Osteoblast (primary cell): ENCODE measurements at regions not wholly inside any gene's neighbourhood (a gene's known extent, or its start where the extent isn't known, plus 50 kb on each side); places are given as distances from the start of the nearest gene placed in this dataset.

ENCODE experiments used
- DNase-seq: peaks from one replicate; pipeline ENCODE4 v3.0.0; 2011; ENCODE audit warnings: low spot score, mixed read lengths; ENCODE audit not compliant: insufficient read length; ENCODE audit errors: missing footprints
- H2AFZ ChIP-seq: 2 replicates; pipeline ENCODE4 v1.6.0; 2011; ENCODE audit warnings: mild to moderate bottlenecking, low read length
- H3K27ac ChIP-seq: 2 replicates; pipeline ENCODE4 v1.5.1; 2011; ENCODE audit warnings: mild to moderate bottlenecking, low read depth, low read length, moderate library complexity
- H3K27me3 ChIP-seq: 2 replicates; pipeline ENCODE4 v1.6.0; 2012; ENCODE audit warnings: mild to moderate bottlenecking, control low read depth, inconsistent platforms, low read length, moderate library complexity; ENCODE audit not compliant: insufficient read depth
- H3K36me3 ChIP-seq: 2 replicates; pipeline ENCODE4 v1.5.1; 2011; ENCODE audit warnings: mild to moderate bottlenecking, low read length, control low read depth, moderate library complexity; ENCODE audit not compliant: insufficient read depth
- H3K4me1 ChIP-seq: 2 replicates; pipeline ENCODE4 v1.5.1; 2011; ENCODE audit warnings: mild to moderate bottlenecking, low read length, control low read depth, moderate library complexity; ENCODE audit not compliant: insufficient read depth
- H3K4me2 ChIP-seq: 2 replicates; pipeline ENCODE4 v1.6.0; 2011; ENCODE audit warnings: mild to moderate bottlenecking, low read length; ENCODE audit not compliant: insufficient read depth
- H3K4me3 ChIP-seq: fragments of 200-600 bp; sonication (generic); 3 replicates; pipeline ENCODE4 v1.5.1; 2012; ENCODE audit warnings: mild to moderate bottlenecking, low read length, inconsistent platforms; ENCODE audit not compliant: insufficient read depth
- H3K79me2 ChIP-seq: 2 replicates; pipeline ENCODE4 v1.6.0; 2012; ENCODE audit warnings: mild to moderate bottlenecking, low read length, control low read depth, inconsistent platforms; ENCODE audit not compliant: insufficient read depth
- H3K9me3 ChIP-seq: 2 replicates; pipeline ENCODE4 v1.5.1; 2011; ENCODE audit warnings: low read depth, low read length, control low read depth
- H4K20me1 ChIP-seq: 2 replicates; pipeline ENCODE4 v1.6.0; 2012; ENCODE audit warnings: mild to moderate bottlenecking, low read length, control low read depth; ENCODE audit not compliant: insufficient read depth
- CTCF ChIP-seq: IDR thresholded peaks from 2 replicates; pipeline ENCODE4 v1.5.1; 2011; ENCODE audit warnings: mild to moderate bottlenecking, low read depth, low read length, moderate library complexity; ENCODE audit errors: extremely low read depth

GRCh38 chr17:11074451-11074850 is 166.6 kb upstream of the SHISA6 start:
- H3K4me2 ChIP-seq = no peak overlapping the region
- no peaks in the 10 kb centered on the region for H3K79me2 ChIP-seq
- no peak for TF ChIP-seq CTCF
- H3K27ac ChIP-seq = no peak overlapping the region
- H4K20me1 ChIP-seq = no peaks in the 10 kb centered on the region
- no peaks in the 10 kb centered on the region for H3K9me3 ChIP-seq
- no peak overlapping the region for H3K4me3 ChIP-seq
- no peak overlapping the region for H2AFZ ChIP-seq
- no peaks in the 10 kb centered on the region for H3K36me3 ChIP-seq
- no peaks in the 10 kb centered on the region for H3K27me3 ChIP-seq
- no peak for DNase-seq
- H3K4me1 ChIP-seq = no peaks in the 10 kb centered on the region

GRCh38 chr17:11056926-11057325 is 184.1 kb upstream of the SHISA6 start:
- H3K27me3 ChIP-seq = no peaks in the 10 kb centered on the region
- H3K79me2 ChIP-seq = no peaks in the 10 kb centered on the region
- H3K27ac ChIP-seq = no peak overlapping the region
- no peaks in the 10 kb centered on the region for H3K4me1 ChIP-seq
- no peak overlapping the region for H2AFZ ChIP-seq
- H4K20me1 ChIP-seq = no peaks in the 10 kb centered on the region
- H3K4me2 ChIP-seq = no peak overlapping the region
- no peak overlapping the region for H3K4me3 ChIP-seq
- H3K36me3 ChIP-seq = no peaks in the 10 kb centered on the region
- H3K9me3 ChIP-seq = no peaks in the 10 kb centered on the region
- TF ChIP-seq CTCF = no peak
- no peak for DNase-seq

- no peak overlapping the region for H2AFZ ChIP-seq
- no peaks in the 10 kb centered on the region for H3K79me2 ChIP-seq
- H3K4me3 ChIP-seq = no peak overlapping the region
- H3K36me3 ChIP-seq = no peaks in the 10 kb centered on the region
- H3K27me3 ChIP-seq = no peaks in the 10 kb centered on the region
- H3K27ac ChIP-seq = no peak overlapping the region
- no peaks in the 10 kb centered on the region for H3K4me1 ChIP-seq
- H3K4me2 ChIP-seq = no peak overlapping the region
- no peaks in the 10 kb centered on the region for H3K9me3 ChIP-seq
- DNase-seq = no peak
- TF ChIP-seq CTCF = no peak
- no peaks in the 10 kb centered on the region for H4K20me1 ChIP-seq
Observed at GRCh38 chr17:11053846-11054245, 187.2 kb upstream of the SHISA6 start.

GRCh38 chr17:11049539-11049938 is 191.5 kb upstream of the SHISA6 start:
- H3K27ac ChIP-seq = no peak overlapping the region
- no peaks in the 10 kb centered on the region for H3K79me2 ChIP-seq
- TF ChIP-seq CTCF = no peak
- no peak for DNase-seq
- no peaks in the 10 kb centered on the region for H3K4me1 ChIP-seq
- peaks cover 2% of the 10 kb centered on the region for H3K9me3 ChIP-seq
- H3K36me3 ChIP-seq = no peaks in the 10 kb centered on the region
- no peak overlapping the region for H3K4me2 ChIP-seq
- H3K27me3 ChIP-seq = no peaks in the 10 kb centered on the region
- H2AFZ ChIP-seq = no peak overlapping the region
- H3K4me3 ChIP-seq = no peak overlapping the region
- no peaks in the 10 kb centered on the region for H4K20me1 ChIP-seq
